Muscle of leg (tissue), 3 donors: ENCODE measurements at regions not wholly inside any gene's neighbourhood (a gene's known extent, or its start where the extent isn't known, plus 50 kb on each side); places are given as distances from the start of the nearest gene placed in this dataset.

ENCODE experiments used
- DNase-seq: peaks from one replicate; pipeline ENCODE4 v3.0.0; 2013
- H3K27ac ChIP-seq: one replicate; pipeline ENCODE4 v1.5.1; 2013; ENCODE audit warnings: mild to moderate bottlenecking, low read length, control low read depth
- H3K27me3 ChIP-seq: one replicate; pipeline ENCODE4 v1.6.1; 2013; ENCODE audit warnings: low read length; ENCODE audit not compliant: control insufficient read depth, insufficient read depth
- H3K36me3 ChIP-seq: one replicate; pipeline ENCODE4 v1.6.1; 2013; ENCODE audit warnings: low read length; ENCODE audit not compliant: control insufficient read depth, insufficient read depth
- H3K4me1 ChIP-seq: one replicate; pipeline ENCODE4 v1.6.1; 2013; ENCODE audit warnings: low read length; ENCODE audit not compliant: control insufficient read depth, insufficient read depth
- H3K4me3 ChIP-seq: one replicate; pipeline ENCODE4 v1.5.1; 2013; ENCODE audit warnings: low read length, control low read depth
- H3K9me3 ChIP-seq: replicated peaks from 2 replicates; pipeline ENCODE4 v1.6.1; 2013; ENCODE audit warnings: low read depth, low read length; ENCODE audit not compliant: control insufficient read depth
- WGBS: methylation state at CpG from one replicate; pipeline ENCODE4 v1.1.5; 2013; ENCODE audit warnings: missing lambda C conversion rate; ENCODE audit not compliant: insufficient coverage; 5-methylcytosine and 5-hydroxymethylcytosine counted together

- Histone ChIP-seq H3K27me3 (no peaks in the 10 kb centered on the region), H3K9me3 (no peaks in the 10 kb centered on the region), H3K4me1 (no peaks in the 10 kb centered on the region), H3K27ac (no peak overlapping the region), H3K36me3 (no peaks in the 10 kb centered on the region), H3K4me3 (no peak overlapping the region)
- WGBS = no CpG with 5 or more reads among the region's 6 CpGs
- DNase-seq = no peak
These were observed 250.1 kb upstream of the TRPC7 start for GRCh38 chr5:136615251-136616119.

DNA sequence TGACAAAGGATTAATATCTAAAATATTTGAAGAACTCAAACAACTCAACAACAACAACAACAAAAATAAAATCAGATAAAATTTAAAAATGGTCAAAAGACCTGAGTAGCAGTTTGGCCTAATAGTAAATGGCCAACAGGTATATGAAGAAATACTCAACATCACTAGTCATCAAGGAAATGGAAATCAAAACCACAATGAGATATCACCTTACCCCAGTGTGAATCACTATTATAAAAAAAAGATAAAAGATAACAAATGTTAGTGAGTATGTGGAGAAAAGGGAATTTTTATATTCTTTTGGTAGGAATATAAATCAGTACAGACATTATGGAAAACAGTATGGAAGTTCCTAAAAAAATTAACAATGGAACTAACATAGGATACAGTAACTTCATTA, 247.9 kb upstream of the TRPC7 start:
- H3K9me3 ChIP-seq = no peaks in the 10 kb centered on the region
- H3K27me3 ChIP-seq = no peaks in the 10 kb centered on the region
- no peak overlapping the region for H3K27ac ChIP-seq
- no peak overlapping the region for H3K4me3 ChIP-seq
- no peak for DNase-seq
- H3K36me3 ChIP-seq = no peaks in the 10 kb centered on the region
- no peaks in the 10 kb centered on the region for H3K4me1 ChIP-seq

DNA sequence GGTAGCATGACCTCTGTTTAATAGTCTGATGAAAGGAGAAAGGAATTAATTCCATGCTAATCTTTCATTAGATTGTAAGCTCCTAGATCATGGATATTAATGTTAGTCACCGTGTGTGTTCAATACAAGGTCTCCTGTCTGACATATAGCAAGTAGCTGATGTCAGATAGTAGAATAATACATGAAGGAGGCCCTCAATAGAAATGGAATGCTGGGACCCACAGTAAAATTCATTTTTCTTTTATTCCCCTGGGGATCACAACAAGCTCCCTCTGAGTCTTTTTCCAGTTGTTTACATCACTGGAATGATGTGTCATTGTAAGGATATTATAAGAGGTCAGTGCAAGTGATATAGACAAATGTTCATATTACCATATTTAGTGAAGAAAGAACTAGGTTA, 240.3 kb upstream of the TRPC7 start:
- Histone ChIP-seq H3K36me3 (no peaks in the 10 kb centered on the region), H3K27ac (no peak overlapping the region), H3K27me3 (no peaks in the 10 kb centered on the region), H3K9me3 (peaks cover 5% of the 10 kb centered on the region), H3K4me1 (no peaks in the 10 kb centered on the region), H3K4me3 (no peak overlapping the region)
- WGBS = no CpG with 5 or more reads among the region's 1 CpG
- no peak for DNase-seq

DNA sequence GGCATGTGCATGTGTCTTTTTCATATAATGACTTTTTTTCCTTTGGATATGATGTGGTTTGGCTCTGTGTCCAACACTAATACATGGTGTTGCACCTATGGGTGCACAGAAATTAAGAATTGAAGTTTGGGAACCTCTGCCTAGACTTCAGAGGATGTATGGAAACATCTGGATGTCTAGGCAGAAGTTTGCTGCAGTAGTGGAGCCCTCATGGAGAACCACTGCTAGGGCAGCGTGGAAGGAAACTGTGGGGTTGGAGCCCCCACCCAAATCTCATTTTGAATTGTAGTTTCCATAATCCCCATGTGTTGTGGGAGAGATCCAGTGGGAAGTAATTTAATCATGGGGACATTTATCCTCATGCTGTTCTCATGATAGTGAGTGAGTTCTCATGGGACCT, 235.0 kb upstream of the TRPC7 start:
- H3K4me1 ChIP-seq = no peaks in the 10 kb centered on the region
- no peaks in the 10 kb centered on the region for H3K36me3 ChIP-seq
- no peak overlapping the region for H3K4me3 ChIP-seq
- 100% methylated on average over 1 of the region's 1 CpG for WGBS
- H3K9me3 ChIP-seq = peaks cover 5% of the 10 kb centered on the region
- H3K27me3 ChIP-seq = no peaks in the 10 kb centered on the region
- H3K27ac ChIP-seq = no peak overlapping the region
- DNase-seq = no peak

DNA sequence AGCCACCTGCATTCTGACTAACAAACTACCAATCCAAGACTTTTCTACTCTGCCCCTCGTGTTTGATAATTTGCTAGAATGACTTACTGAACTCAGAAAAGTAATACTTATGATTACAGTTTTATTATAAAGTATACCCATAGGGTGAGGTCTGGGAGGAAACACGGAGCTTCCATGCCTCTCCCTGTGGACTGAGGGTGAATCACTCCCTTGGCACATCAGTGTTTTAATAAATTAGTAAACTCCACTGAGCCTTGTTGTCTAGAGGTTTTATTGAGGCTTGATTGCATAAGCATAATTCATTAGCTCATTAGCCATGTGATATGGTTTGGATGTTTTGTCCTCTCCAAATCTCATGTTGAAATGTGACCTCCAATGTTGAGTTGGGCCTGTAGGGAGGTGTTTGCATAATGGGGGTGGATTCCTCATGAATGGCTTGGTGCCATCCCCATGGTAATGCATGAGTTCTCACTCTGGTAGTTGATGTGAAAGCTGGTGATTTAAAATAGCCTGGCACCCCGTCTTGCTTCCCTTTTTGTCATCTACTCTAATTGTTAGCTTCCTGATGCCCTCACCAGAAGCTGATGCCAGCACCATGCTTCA, 233.6 kb upstream of the TRPC7 start:
- DNase-seq = no peak
- Histone ChIP-seq H3K4me3 (no peak overlapping the region), H3K36me3 (no peaks in the 10 kb centered on the region), H3K27me3 (no peaks in the 10 kb centered on the region), H3K9me3 (peaks cover 5% of the 10 kb centered on the region), H3K27ac (no peak overlapping the region), H3K4me1 (no peaks in the 10 kb centered on the region)
- WGBS = 67% methylated on average over 1 of the region's 3 CpGs

DNA sequence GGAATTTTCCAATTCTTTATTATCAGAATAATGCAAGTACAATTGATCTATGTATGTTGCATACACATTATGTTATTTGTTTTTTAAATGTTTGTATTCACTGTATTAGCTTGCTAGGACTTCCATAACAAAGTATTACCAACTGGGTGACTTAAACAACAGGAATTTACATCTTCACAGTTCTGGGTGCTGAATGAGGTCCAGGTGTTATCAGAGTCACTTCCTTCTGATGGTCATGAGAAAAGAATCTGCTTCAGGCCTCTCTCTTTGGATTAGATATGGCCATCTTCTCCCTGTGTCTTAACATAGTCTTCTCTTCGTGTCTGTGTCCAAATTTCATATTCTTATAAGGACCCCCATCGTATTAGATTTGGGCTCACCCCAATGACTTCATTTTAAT, 229.1 kb upstream of the TRPC7 start:
- no peaks in the 10 kb centered on the region for H3K36me3 ChIP-seq
- no peak overlapping the region for H3K27ac ChIP-seq
- H3K4me3 ChIP-seq = no peak overlapping the region
- no peak for DNase-seq
- H3K4me1 ChIP-seq = no peaks in the 10 kb centered on the region
- no peaks in the 10 kb centered on the region for H3K27me3 ChIP-seq
- H3K9me3 ChIP-seq = no peaks in the 10 kb centered on the region
- WGBS = 50% methylated on average over 1 of the region's 2 CpGs

GRCh38 chr5:136590581-136590980, 225.2 kb upstream of the TRPC7 start:
- H3K27ac ChIP-seq = no peak overlapping the region
- DNase-seq = no peak
- no peaks in the 10 kb centered on the region for H3K36me3 ChIP-seq
- H3K27me3 ChIP-seq = no peaks in the 10 kb centered on the region
- WGBS = no CpG with 5 or more reads among the region's 1 CpG
- H3K4me1 ChIP-seq = no peaks in the 10 kb centered on the region
- H3K9me3 ChIP-seq = no peaks in the 10 kb centered on the region
- H3K4me3 ChIP-seq = no peak overlapping the region

GRCh38 chr5:136586196-136586595, 220.9 kb upstream of the TRPC7 start:
- no peak overlapping the region for H3K27ac ChIP-seq
- WGBS = no CpG with 5 or more reads among the region's 2 CpGs
- DNase-seq = no peak
- no peaks in the 10 kb centered on the region for H3K4me1 ChIP-seq
- no peak overlapping the region for H3K4me3 ChIP-seq
- no peaks in the 10 kb centered on the region for H3K27me3 ChIP-seq
- H3K36me3 ChIP-seq = no peaks in the 10 kb centered on the region
- H3K9me3 ChIP-seq = no peaks in the 10 kb centered on the region

DNA sequence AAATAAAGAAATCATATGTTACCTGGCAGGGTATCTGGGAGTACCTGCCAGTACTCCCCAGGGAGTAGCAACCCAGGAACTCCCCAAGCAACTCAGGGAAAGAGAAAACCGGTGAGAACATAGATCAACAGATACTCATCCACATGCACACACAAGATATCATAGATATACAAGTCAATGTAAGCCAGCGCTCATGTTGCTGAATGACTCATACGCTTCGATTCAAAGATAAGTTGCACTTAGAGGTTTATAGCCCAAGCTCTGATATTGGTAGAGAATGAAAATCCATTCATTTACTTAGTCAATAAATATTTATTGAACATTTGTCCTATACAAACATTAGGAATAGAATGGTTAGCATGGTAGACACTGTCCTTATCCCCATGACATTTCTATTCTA, 219.1 kb upstream of the TRPC7 start:
- Histone ChIP-seq H3K36me3 (no peaks in the 10 kb centered on the region), H3K27me3 (no peaks in the 10 kb centered on the region), H3K4me3 (no peak overlapping the region), H3K4me1 (no peaks in the 10 kb centered on the region), H3K27ac (no peak overlapping the region), H3K9me3 (no peaks in the 10 kb centered on the region)
- DNase-seq = no peak
- WGBS = no CpG with 5 or more reads among the region's 4 CpGs

DNA sequence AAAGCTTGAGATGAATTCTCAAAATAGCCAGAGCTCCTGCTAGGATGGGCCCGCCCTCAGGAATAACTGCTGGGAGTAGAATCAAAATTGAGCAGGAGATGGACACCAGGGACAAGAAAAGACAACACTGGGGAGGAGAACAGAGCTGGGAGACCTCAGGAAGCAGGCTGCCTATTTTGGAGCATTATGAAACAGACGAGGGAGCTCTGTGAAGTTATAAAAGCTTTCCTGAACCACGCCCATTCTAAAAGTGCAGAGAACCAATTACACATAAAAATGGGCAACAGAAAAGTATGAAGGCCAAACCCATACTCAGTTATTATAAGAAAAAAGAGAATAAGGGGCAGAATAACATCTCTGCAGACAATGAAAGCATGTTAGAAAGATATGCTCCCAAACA, 213.9 kb upstream of the TRPC7 start:
- Histone ChIP-seq H3K4me3 (no peak overlapping the region), H3K27me3 (no peaks in the 10 kb centered on the region), H3K4me1 (no peaks in the 10 kb centered on the region), H3K27ac (no peak overlapping the region), H3K36me3 (no peaks in the 10 kb centered on the region), H3K9me3 (no peaks in the 10 kb centered on the region)
- WGBS = 87% methylated on average over 1 of the region's 3 CpGs
- no peak for DNase-seq
